HepG2 (cell line): ENCODE measurements at regions not wholly inside any gene's neighbourhood (a gene's known extent, or its start where the extent isn't known, plus 50 kb on each side); places are given as distances from the start of the nearest gene placed in this dataset.
A peak's percentile ranks its signal among the peaks of the same experiment; 100 is the strongest.

Source experiments
- ATAC-seq: fragments of 200-7000 bp; cut with Tn5 transposase; 3 replicates; pipeline ENCODE4 v1.9.1; 2020; ENCODE audit warnings: mild to moderate bottlenecking, moderate library complexity
- BruUV-seq: library from RNA; stranded (reverse); fragments of 400-500 nt; replicated peaks from 2 replicates; lab custom pipeline; 2021; lab: Mats Ljungman, UMichigan
- CTCF ChIA-PET: fragments of 300-600 bp; formaldehyde crosslinking; extraction: SDS; loops from one replicate; lab custom pipeline; 2021; ENCODE audit warnings: low total read pairs, inconsistent platforms, low intra/inter-chr PET ratio; lab: Yijun Ruan, JAX
- POLR2A ChIA-PET: fragments of 350-600 bp; sonication (Branson Sonifier 250); formaldehyde crosslinking; loops from one replicate; lab custom pipeline; 2020; ENCODE audit warnings: antibody characterized with exemption, inconsistent platforms; lab: Yijun Ruan, JAX
- DNase-seq: peaks from one replicate; pipeline ENCODE4 v3.0.0-alpha.2; 2015; ENCODE audit warnings: low spot score
- FAIRE-seq: peaks from 3 replicates; lab custom pipeline; 2011; peaks lifted over from hg19 to GRCh38; lab: Jason Lieb, UNC
- H2AFZ ChIP-seq: one replicate; pipeline ENCODE4 v1.6.1; 2011; ENCODE audit warnings: low read length, inconsistent platforms
- H3K27ac ChIP-seq: fragments of 300-600 bp; 3 replicates; pipeline ENCODE4 v1.8.0; 2011; ENCODE audit warnings: mixed run types, mild to moderate bottlenecking, mixed read lengths, low read length, inconsistent platforms; ENCODE audit not compliant: insufficient read depth; ENCODE audit errors: extremely low read length
- H3K27me3 ChIP-seq, 2 experiments: fragments of 200-600 bp in 1 of 2; 2 replicates in 1 of 2; 3 replicates in 1 of 2; pipeline versions ENCODE4 v1.6.0 to v1.8.0; 2011; ENCODE audit warnings: low read length in 2 of 2, mild to moderate bottlenecking in 2 of 2, moderate library complexity in 2 of 2, inconsistent platforms in 1 of 2; ENCODE audit not compliant: insufficient read depth in 2 of 2, control insufficient read depth in 1 of 2
- H3K36me3 ChIP-seq, 2 experiments: fragments of 200-600 bp in 1 of 2; replicated peaks in 1 of 2; 2 replicates in 1 of 2; 3 replicates in 1 of 2; pipeline versions ENCODE4 v1.5.1 to v1.8.0; 2011; ENCODE audit warnings: low read length in 2 of 2, inconsistent platforms in 1 of 2; ENCODE audit not compliant: insufficient read depth in 2 of 2, control insufficient read depth in 1 of 2
- H3K4me1 ChIP-seq: 2 replicates; pipeline ENCODE4 v1.5.1; 2012; ENCODE audit warnings: low read length, inconsistent platforms; ENCODE audit not compliant: insufficient read depth
- H3K4me2 ChIP-seq: 2 replicates; pipeline ENCODE4 v1.6.0; 2011; ENCODE audit warnings: low read depth, low read length, inconsistent platforms
- H3K4me3 ChIP-seq, 3 experiments: fragments of 200-600 bp in 1 of 3; sonication (generic), shearing (Covaris generic) in 1 of 3; replicated peaks in 1 of 3; 2 replicates each; pipeline ENCODE4 v1.5.1; 2011 to 2016; ENCODE audit warnings: low read length in 3 of 3, inconsistent platforms in 2 of 3, low read depth in 2 of 3, mild to moderate bottlenecking in 2 of 3, control low read depth in 1 of 3, mixed read lengths in 1 of 3; ENCODE audit not compliant: insufficient read depth in 1 of 3
- H3K79me2 ChIP-seq: one replicate; pipeline ENCODE4 v1.6.1; 2011; ENCODE audit warnings: low read length, inconsistent platforms; ENCODE audit not compliant: insufficient read depth
- H3K9ac ChIP-seq: 2 replicates; pipeline ENCODE4 v1.6.0; 2011; ENCODE audit warnings: mild to moderate bottlenecking, low read depth, low read length, inconsistent platforms; ENCODE audit not compliant: insufficient read depth
- H3K9me3 ChIP-seq: 2 replicates; pipeline ENCODE4 v1.5.1; 2012; ENCODE audit warnings: mild to moderate bottlenecking, low read length
- H4K20me1 ChIP-seq: 2 replicates; pipeline ENCODE4 v1.6.0; 2011; ENCODE audit warnings: inconsistent platforms, mild to moderate bottlenecking, low read length, moderate library complexity; ENCODE audit not compliant: insufficient read depth
- MNT ChIP-seq: fragments of 450-650 bp; IDR thresholded peaks from 2 replicates; pipeline ENCODE4 v1.6.1; 2016
- NFYB ChIP-seq: sonication (generic); formaldehyde crosslinking; IDR thresholded peaks from 2 replicates; pipeline ENCODE4 v1.4.0; 2020; ENCODE audit warnings: missing genetic modification reagents
- RAD51 ChIP-seq: fragments of 450-650 bp; IDR thresholded peaks from 2 replicates; pipeline ENCODE4 v1.6.1; 2016; ENCODE audit warnings: borderline replicate concordance
- USF2 ChIP-seq, 2 experiments: sonication (generic) in 1 of 2; formaldehyde crosslinking in 1 of 2; IDR thresholded peaks; 2 replicates each; pipeline versions ENCODE4 v1.5.1 to v1.6.1; 2011 to 2020; ENCODE audit warnings: borderline replicate concordance in 1 of 2, low read depth in 1 of 2, low read length in 1 of 2, mild to moderate bottlenecking in 1 of 2, missing genetic modification reagents in 1 of 2, moderate library complexity in 1 of 2
- WGBS: methylation state at CpG from one replicate; pipeline ENCODE4 v1.1.6; 2017; ENCODE audit warnings: low lambda C conversion rate; 5-methylcytosine and 5-hydroxymethylcytosine counted together
- in situ Hi-C: cut with HindIII; loops from 2 replicates; pipeline ENCODE4 v1.10.0; 2017; ENCODE audit warnings: low pct_unique_long_range_greater_than_20kb; ENCODE audit not compliant: extremely low pct_ligation_motif_present
- intact Hi-C: fragments of 100-400 bp; cut with micrococcal nuclease; formaldehyde crosslinking; loops from one replicate; pipeline ENCODE4 v1.10.0; 2022; ENCODE audit not compliant: unreplicated experiment
- TF ChIP-seq, protein P1 (sequence below): sonication (generic); formaldehyde crosslinking; IDR thresholded peaks from 2 replicates; pipeline ENCODE4 v1.9.0; 2021; ENCODE audit warnings: missing genetic modification reagents, borderline replicate concordance
- TF ChIP-seq, protein P2 (sequence below): sonication (generic); formaldehyde crosslinking; IDR thresholded peaks from 2 replicates; pipeline ENCODE4 v1.5.0; 2020; ENCODE audit warnings: mild to moderate bottlenecking, missing genetic modification reagents

DNA sequence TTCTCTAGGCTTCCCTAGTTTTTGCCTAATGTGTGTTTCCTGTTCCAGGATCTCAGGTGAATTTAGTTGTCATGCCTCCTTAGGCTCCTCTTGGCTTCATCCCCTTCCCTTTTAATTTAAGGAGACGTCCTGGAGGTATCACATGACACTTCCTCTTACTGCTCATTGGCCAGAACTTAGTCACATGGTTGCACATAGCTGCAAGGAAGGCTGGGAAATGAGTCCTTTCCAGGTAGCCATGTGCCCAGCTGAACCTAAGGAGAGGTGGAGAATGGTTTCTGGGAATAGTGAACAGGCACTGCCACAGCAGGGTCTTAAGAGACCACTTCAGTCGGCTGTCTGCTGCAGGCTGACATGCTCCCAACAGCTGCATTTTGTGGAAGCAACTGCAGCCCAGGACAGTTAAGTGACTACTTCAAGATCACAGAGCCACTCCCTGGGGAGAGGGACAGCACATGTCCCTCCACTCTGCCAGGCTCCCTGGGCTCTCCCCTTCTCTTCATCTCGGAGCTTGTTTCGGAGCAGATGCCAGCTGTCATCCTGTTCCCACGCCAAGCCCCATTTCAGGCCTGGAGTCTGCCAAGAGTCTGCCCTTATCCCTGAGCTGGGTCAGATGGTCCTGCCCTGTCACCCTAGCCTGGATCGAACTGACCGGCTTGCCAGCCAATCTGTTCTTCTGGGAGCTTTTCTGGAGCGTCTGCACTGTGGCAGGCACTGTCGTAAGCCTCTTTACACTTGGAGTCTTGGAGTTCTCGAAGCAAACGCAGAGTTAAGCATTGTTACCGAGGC, 81.4 kb upstream of the FOXF1 start:
- H2AFZ ChIP-seq, result no peak overlapping the region
- DNase-seq (no peak), ATAC-seq (no peak), FAIRE-seq (no peak)
- H3K4me1 ChIP-seq, result no peaks in the 10 kb centered on the region
- no peaks in the 10 kb centered on the region for H3K9me3 ChIP-seq
- in situ Hi-C loops, result no loop called here
- CTCF ChIA-PET, result no interaction called here
- WGBS, result 21% methylated on average over 8 of the region's 12 CpGs
- intact Hi-C loops, result no loop called here
- BruUV-seq, result no TSS peak
- no peaks in the 10 kb centered on the region for H3K79me2 ChIP-seq
- no peak overlapping the region for H3K4me2 ChIP-seq
- H4K20me1 ChIP-seq, result no peaks in the 10 kb centered on the region
- no peaks in the 10 kb centered on the region for H3K36me3 ChIP-seq
- no peak overlapping the region for H3K4me3 ChIP-seq
- TF ChIP-seq, protein P1, sequence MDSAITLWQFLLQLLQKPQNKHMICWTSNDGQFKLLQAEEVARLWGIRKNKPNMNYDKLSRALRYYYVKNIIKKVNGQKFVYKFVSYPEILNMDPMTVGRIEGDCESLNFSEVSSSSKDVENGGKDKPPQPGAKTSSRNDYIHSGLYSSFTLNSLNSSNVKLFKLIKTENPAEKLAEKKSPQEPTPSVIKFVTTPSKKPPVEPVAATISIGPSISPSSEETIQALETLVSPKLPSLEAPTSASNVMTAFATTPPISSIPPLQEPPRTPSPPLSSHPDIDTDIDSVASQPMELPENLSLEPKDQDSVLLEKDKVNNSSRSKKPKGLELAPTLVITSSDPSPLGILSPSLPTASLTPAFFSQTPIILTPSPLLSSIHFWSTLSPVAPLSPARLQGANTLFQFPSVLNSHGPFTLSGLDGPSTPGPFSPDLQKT (CRISPR knock-in tag), result no peak
- TF ChIP-seq USF2 (IDR thresholded peaks at IDR 0.05; ENCODE audit: low read depth, low read length) (0 out of 2 replicates have a peak, but pooled peaks have one; percentile 11), USF2 (CRISPR knock-in tag; IDR thresholded peaks at IDR 0.05; ENCODE audit: borderline replicate concordance) (no peak), MNT (0 out of 2 replicates have a peak, but pooled peaks have one; percentile 15), NFYB (CRISPR knock-in tag) (peak; percentile 62), RAD51 (peak; percentile 29; the same call in 1 of the 2 replicates)
- TF ChIP-seq, protein P2, sequence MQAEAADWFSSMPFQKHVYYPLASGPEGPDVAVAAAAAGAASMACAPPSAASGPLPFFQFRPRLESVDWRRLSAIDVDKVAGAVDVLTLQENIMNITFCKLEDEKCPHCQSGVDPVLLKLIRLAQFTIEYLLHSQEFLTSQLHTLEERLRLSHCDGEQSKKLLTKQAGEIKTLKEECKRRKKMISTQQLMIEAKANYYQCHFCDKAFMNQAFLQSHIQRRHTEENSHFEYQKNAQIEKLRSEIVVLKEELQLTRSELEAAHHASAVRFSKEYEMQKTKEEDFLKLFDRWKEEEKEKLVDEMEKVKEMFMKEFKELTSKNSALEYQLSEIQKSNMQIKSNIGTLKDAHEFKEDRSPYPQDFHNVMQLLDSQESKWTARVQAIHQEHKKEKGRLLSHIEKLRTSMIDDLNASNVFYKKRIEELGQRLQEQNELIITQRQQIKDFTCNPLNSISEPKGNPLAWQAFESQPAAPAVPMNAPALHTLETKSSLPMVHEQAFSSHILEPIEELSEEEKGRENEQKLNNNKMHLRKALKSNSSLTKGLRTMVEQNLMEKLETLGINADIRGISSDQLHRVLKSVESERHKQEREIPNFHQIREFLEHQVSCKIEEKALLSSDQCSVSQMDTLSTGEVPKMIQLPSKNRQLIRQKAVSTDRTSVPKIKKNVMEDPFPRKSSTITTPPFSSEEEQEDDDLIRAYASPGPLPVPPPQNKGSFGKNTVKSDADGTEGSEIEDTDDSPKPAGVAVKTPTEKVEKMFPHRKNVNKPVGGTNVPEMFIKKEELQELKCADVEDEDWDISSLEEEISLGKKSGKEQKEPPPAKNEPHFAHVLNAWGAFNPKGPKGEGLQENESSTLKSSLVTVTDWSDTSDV (CRISPR knock-in tag), result no peak
- H3K27ac ChIP-seq, result no peak overlapping the region
- no peak overlapping the region for H3K9ac ChIP-seq
- POLR2A ChIA-PET, result no interaction called here
- peaks cover 19 to 94% of the 10 kb centered on the region in 2 experiments for H3K27me3 ChIP-seq
